Natural killer cell (primary cell): ENCODE measurements at regions not wholly inside any gene's neighbourhood (a gene's known extent, or its start where the extent isn't known, plus 50 kb on each side); places are given as distances from the start of the nearest gene placed in this dataset.

Experiments used
- ATAC-seq, 3 donors: fragments of 150-1000 bp in 2 of 3; fragments of 200-7000 bp in 1 of 3; cut with Tn5 transposase; 1 replicate in 1 of 3; 2 replicates in 2 of 3; pipeline ENCODE4 v1.10.0; 2021; ENCODE audit warnings: mild to moderate bottlenecking in 2 of 3, moderate library complexity in 2 of 3
- DNase-seq, 2 donors: peaks; one replicate each; pipeline versions ENCODE4 v3.0.0 to v3.0.0-alpha.2; 2013 to 2021; ENCODE audit warnings: mixed read lengths in 1 of 2
- H3K27ac ChIP-seq: one replicate; pipeline ENCODE4 v1.5.1; 2013; ENCODE audit warnings: mild to moderate bottlenecking, low read length
- H3K27me3 ChIP-seq: one replicate; pipeline ENCODE4 v1.6.1; 2013; ENCODE audit warnings: low read length; ENCODE audit not compliant: control insufficient read depth, insufficient read depth
- H3K36me3 ChIP-seq: one replicate; pipeline ENCODE4 v1.6.1; 2013; ENCODE audit warnings: low read length; ENCODE audit not compliant: control insufficient read depth, insufficient read depth
- H3K4me1 ChIP-seq: one replicate; pipeline ENCODE4 v1.6.1; 2013; ENCODE audit warnings: low read length; ENCODE audit not compliant: control insufficient read depth, insufficient read depth
- H3K4me3 ChIP-seq: one replicate; pipeline ENCODE4 v1.5.1; 2013; ENCODE audit warnings: low read length
- H3K9me3 ChIP-seq: one replicate; pipeline ENCODE4 v1.6.1; 2013; ENCODE audit warnings: low read length; ENCODE audit not compliant: control insufficient read depth, insufficient read depth
- H3K27ac Mint-ChIP-seq, 2 donors: one replicate each; pipeline ENCODE4 v1.8.0; 2022; ENCODE audit warnings: mild to moderate bottlenecking in 2 of 2, mixed read lengths in 2 of 2, moderate library complexity in 1 of 2
- H3K27me3 Mint-ChIP-seq, 2 donors: one replicate each; pipeline ENCODE4 v1.8.0; 2022; ENCODE audit warnings: low read depth in 2 of 2, mixed read lengths in 2 of 2
- H3K36me3 Mint-ChIP-seq: one replicate; pipeline ENCODE4 v1.8.0; 2022; ENCODE audit warnings: mixed read lengths
- H3K4me1 Mint-ChIP-seq, 2 donors: one replicate each; pipeline ENCODE4 v1.8.0; 2022; ENCODE audit warnings: mixed read lengths in 2 of 2
- H3K4me3 Mint-ChIP-seq: one replicate; pipeline ENCODE4 v1.8.0; 2022; ENCODE audit warnings: mild to moderate bottlenecking, moderate library complexity, mixed read lengths
- H3K9me3 Mint-ChIP-seq, 2 donors: one replicate each; pipeline ENCODE4 v1.8.0; 2022; ENCODE audit warnings: mixed read lengths in 2 of 2
- WGBS: methylation state at CpG from one replicate; pipeline ENCODE4 v1.1.7; 2013; ENCODE audit warnings: missing lambda C conversion rate; ENCODE audit not compliant: insufficient coverage; 5-methylcytosine and 5-hydroxymethylcytosine counted together
- intact Hi-C: fragments of 100-400 bp; cut with micrococcal nuclease; formaldehyde crosslinking; loops from one replicate; pipeline ENCODE4 v1.14.2; 2022
- TF ChIP-seq, protein P1 (sequence below): fragments of 200-600 bp; IDR thresholded peaks from one replicate; pipeline ENCODE4 v1.8.0; 2022; ENCODE audit warnings: antibody characterized with exemption

- no peaks in the 10 kb centered on the region for H3K27me3 Mint-ChIP-seq
- no CpG with 5 or more reads among the region's 2 CpGs for WGBS
- no peaks in the 10 kb centered on the region for H3K9me3 ChIP-seq
- H3K4me1 Mint-ChIP-seq: no peaks in the 10 kb centered on the region
- ATAC-seq (no peak), DNase-seq (no peak)
- no peak overlapping the region for H3K4me3 ChIP-seq
- no peak overlapping the region for H3K27ac Mint-ChIP-seq
- no peaks in the 10 kb centered on the region for H3K36me3 ChIP-seq
- no peak overlapping the region for H3K4me3 Mint-ChIP-seq
- intact Hi-C loops: no loop called here
- no peaks in the 10 kb centered on the region for H3K27me3 ChIP-seq
- TF ChIP-seq, protein P1, sequence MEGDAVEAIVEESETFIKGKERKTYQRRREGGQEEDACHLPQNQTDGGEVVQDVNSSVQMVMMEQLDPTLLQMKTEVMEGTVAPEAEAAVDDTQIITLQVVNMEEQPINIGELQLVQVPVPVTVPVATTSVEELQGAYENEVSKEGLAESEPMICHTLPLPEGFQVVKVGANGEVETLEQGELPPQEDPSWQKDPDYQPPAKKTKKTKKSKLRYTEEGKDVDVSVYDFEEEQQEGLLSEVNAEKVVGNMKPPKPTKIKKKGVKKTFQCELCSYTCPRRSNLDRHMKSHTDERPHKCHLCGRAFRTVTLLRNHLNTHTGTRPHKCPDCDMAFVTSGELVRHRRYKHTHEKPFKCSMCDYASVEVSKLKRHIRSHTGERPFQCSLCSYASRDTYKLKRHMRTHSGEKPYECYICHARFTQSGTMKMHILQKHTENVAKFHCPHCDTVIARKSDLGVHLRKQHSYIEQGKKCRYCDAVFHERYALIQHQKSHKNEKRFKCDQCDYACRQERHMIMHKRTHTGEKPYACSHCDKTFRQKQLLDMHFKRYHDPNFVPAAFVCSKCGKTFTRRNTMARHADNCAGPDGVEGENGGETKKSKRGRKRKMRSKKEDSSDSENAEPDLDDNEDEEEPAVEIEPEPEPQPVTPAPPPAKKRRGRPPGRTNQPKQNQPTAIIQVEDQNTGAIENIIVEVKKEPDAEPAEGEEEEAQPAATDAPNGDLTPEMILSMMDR: no peak
- H3K27ac ChIP-seq: no peak overlapping the region
- no peaks in the 10 kb centered on the region for H3K4me1 ChIP-seq
- H3K36me3 Mint-ChIP-seq: no peaks in the 10 kb centered on the region
- H3K9me3 Mint-ChIP-seq: peaks cover 0 to 3% of the 10 kb centered on the region in 2 donors
Measured at GRCh38 chr1:189606795-189607476, 870.7 kb downstream of the BRINP3 start.

DNA sequence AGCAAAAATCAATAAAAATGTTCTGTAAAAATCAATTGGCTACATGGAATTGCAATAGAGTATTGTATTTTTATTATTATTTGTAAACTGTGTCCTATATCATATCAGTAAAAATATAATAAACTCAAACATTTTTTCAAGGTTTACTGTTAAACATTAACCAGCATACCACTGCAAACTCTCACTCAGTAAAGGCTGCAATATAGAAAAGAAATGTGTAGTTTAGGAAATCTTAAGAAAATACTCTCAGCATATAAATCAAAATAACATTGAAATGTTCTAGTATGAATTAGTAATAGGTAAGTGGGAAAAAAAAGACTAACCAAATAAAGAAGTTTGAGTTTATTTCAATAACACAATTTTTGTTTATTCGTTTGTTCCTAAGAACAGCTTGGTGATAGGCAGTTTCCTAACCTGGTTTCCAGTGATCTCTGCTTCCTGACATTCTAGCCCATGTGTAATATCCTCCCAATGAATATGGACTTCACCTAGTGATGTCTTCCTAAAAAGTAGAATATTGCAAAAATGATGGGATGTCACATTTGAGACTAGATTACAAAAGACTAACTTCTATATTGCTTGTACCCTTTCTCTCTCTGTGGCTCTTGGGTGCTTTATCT is 870.1 kb downstream of the BRINP3 start:
- Mint-ChIP-seq H3K27ac (no peak overlapping the region), H3K4me3 (no peak overlapping the region), H3K36me3 (no peaks in the 10 kb centered on the region), H3K9me3 (peaks cover 0 to 3% of the 10 kb centered on the region in 2 donors), H3K27me3 (no peaks in the 10 kb centered on the region), H3K4me1 (no peaks in the 10 kb centered on the region)
- Histone ChIP-seq H3K9me3 (no peaks in the 10 kb centered on the region), H3K4me1 (no peaks in the 10 kb centered on the region), H3K27ac (no peak overlapping the region), H3K27me3 (no peaks in the 10 kb centered on the region), H3K36me3 (no peaks in the 10 kb centered on the region), H3K4me3 (no peak overlapping the region)
- intact Hi-C loops: no loop called here
- TF ChIP-seq, protein P1: no peak
- 60% methylated on average over 1 of the region's 1 CpG for WGBS
- DNase-seq (no peak), ATAC-seq (no peak)

- DNase-seq (no peak), ATAC-seq (no peak)
- no peaks in the 10 kb centered on the region for H3K27me3 Mint-ChIP-seq
- H3K4me1 Mint-ChIP-seq: no peaks in the 10 kb centered on the region
- 33% methylated on average over 1 of the region's 2 CpGs for WGBS
- Histone ChIP-seq H3K27ac (no peak overlapping the region), H3K4me1 (no peaks in the 10 kb centered on the region), H3K4me3 (no peak overlapping the region), H3K9me3 (no peaks in the 10 kb centered on the region), H3K36me3 (no peaks in the 10 kb centered on the region), H3K27me3 (no peaks in the 10 kb centered on the region)
- TF ChIP-seq, protein P1: no peak
- H3K9me3 Mint-ChIP-seq: peaks cover 0 to 3% of the 10 kb centered on the region in 2 donors
- no peaks in the 10 kb centered on the region for H3K36me3 Mint-ChIP-seq
- no peak overlapping the region for H3K27ac Mint-ChIP-seq
- no peak overlapping the region for H3K4me3 Mint-ChIP-seq
- intact Hi-C loops: no loop called here
Measured at GRCh38 chr1:189609167-189609566, 868.5 kb downstream of the BRINP3 start.
